SK-N-SH (cell line): ENCODE measurements at regions not wholly inside any gene's neighbourhood (a gene's known extent, or its start where the extent isn't known, plus 50 kb on each side); places are given as distances from the start of the nearest gene placed in this dataset.
"Not testable (repeated sequence)": the region's sequence is repeated elsewhere in the genome, so short reads cannot be mapped to it uniquely, and the experiment has no call there.

Experiments
- CTCF ChIA-PET: fragments of 300-600, 350-600 bp; formaldehyde crosslinking; extraction: SDS; loops from one replicate; lab custom pipeline; 2021; lab: Yijun Ruan, JAX
- POLR2A ChIA-PET: fragments of 350-600 bp; sonication (Branson Sonifier 250); formaldehyde crosslinking; extraction: SDS; loops from one replicate; lab custom pipeline; 2020; ENCODE audit warnings: antibody characterized with exemption, inconsistent platforms; lab: Yijun Ruan, JAX
- DNase-seq: peaks from one replicate; pipeline ENCODE4 v3.0.0; 2012
- H2AFZ ChIP-seq: fragments of 200-600 bp; sonication (generic); 2 replicates; pipeline ENCODE4 v1.8.1; 2016; ENCODE audit warnings: antibody characterized with exemption, mild to moderate bottlenecking, low read depth
- H3F3A ChIP-seq: fragments of 200-600 bp; sonication (generic); replicated peaks from 2 replicates; pipeline ENCODE3; 2016; ENCODE audit warnings: antibody characterized with exemption, mild to moderate bottlenecking; ENCODE audit not compliant: insufficient read depth
- H3K27ac ChIP-seq, 2 experiments: fragments of 200-500 bp in 1 of 2; fragments of 200-600 bp in 1 of 2; sonication (Bioruptor generic) in 1 of 2; sonication (generic), shearing (Covaris generic) in 1 of 2; 2 replicates each; pipeline versions ENCODE4 v1.5.1 to v1.6.1; 2014 to 2016; ENCODE audit warnings: low read depth in 2 of 2, inconsistent platforms in 1 of 2, low read length in 1 of 2, mild to moderate bottlenecking in 1 of 2, mixed read lengths in 1 of 2
- H3K27me3 ChIP-seq: fragments of 200-600 bp; sonication (generic), shearing (Covaris generic); 2 replicates; pipeline ENCODE4 v1.6.1; 2016; ENCODE audit warnings: mixed run types; ENCODE audit not compliant: insufficient read depth
- H3K36me3 ChIP-seq, 2 experiments: fragments of 200-500 bp in 1 of 2; fragments of 200-600 bp in 1 of 2; sonication (Bioruptor generic) in 1 of 2; sonication (generic) in 1 of 2; replicated peaks in 1 of 2; 2 replicates each; pipeline versions ENCODE3 to v1.5.1; 2014 to 2016; ENCODE audit warnings: low read length in 1 of 2, mild to moderate bottlenecking in 1 of 2; ENCODE audit not compliant: insufficient read depth in 2 of 2, control insufficient read depth in 1 of 2
- H3K4me1 ChIP-seq, 2 experiments: fragments of 200-500 bp in 1 of 2; fragments of 200-600 bp in 1 of 2; sonication (Bioruptor generic) in 1 of 2; sonication (generic), shearing (Covaris generic) in 1 of 2; 2 replicates each; pipeline versions ENCODE4 v1.5.1 to v1.6.1; 2014 to 2016; ENCODE audit warnings: low read depth in 1 of 2, low read length in 1 of 2, mixed run types in 1 of 2; ENCODE audit not compliant: insufficient read depth in 2 of 2, control insufficient read depth in 1 of 2
- H3K4me2 ChIP-seq: fragments of 200-600 bp; sonication (generic), shearing (Covaris generic); 2 replicates; pipeline ENCODE4 v1.6.1; 2017; ENCODE audit warnings: mixed run types
- H3K4me3 ChIP-seq, 2 experiments: fragments of 200-500 bp in 1 of 2; fragments of 200-600 bp in 1 of 2; sonication (Bioruptor generic) in 1 of 2; sonication (generic), shearing (Covaris generic) in 1 of 2; 2 replicates each; pipeline versions ENCODE4 v1.5.1 to v1.8.1; 2014 to 2016; ENCODE audit warnings: low read depth in 2 of 2, inconsistent platforms in 1 of 2, low read length in 1 of 2, mild to moderate bottlenecking in 1 of 2, mixed read lengths in 1 of 2, moderate library complexity in 1 of 2
- H3K79me2 ChIP-seq: fragments of 200-600 bp; sonication (generic); 2 replicates; pipeline ENCODE4 v1.8.1; 2017; ENCODE audit warnings: mild to moderate bottlenecking; ENCODE audit not compliant: insufficient read depth
- H3K9ac ChIP-seq: fragments of 200-600 bp; sonication (generic); 2 replicates; pipeline ENCODE4 v1.6.1; 2017; ENCODE audit warnings: mixed run types
- H3K9me2 ChIP-seq: fragments of 200-600 bp; sonication (generic); 2 replicates; pipeline ENCODE4 v1.6.1; 2017; ENCODE audit warnings: mixed run types
- H3K9me3 ChIP-seq: fragments of 200-600 bp; sonication (generic); 2 replicates; pipeline ENCODE4 v1.6.1; 2017; ENCODE audit warnings: mixed run types, mild to moderate bottlenecking, moderate library complexity
- H4K20me1 ChIP-seq: fragments of 200-600 bp; sonication (generic); 2 replicates; pipeline ENCODE4 v1.6.1; 2017; ENCODE audit warnings: mild to moderate bottlenecking, mixed run types; ENCODE audit not compliant: insufficient read depth
- CTCF ChIP-seq: fragments of 200-600 bp; sonication (generic); IDR thresholded peaks from 2 replicates; pipeline ENCODE4 v1.6.1; 2017; ENCODE audit warnings: antibody characterized with exemption, mild to moderate bottlenecking, moderate library complexity
- FOSL2 ChIP-seq: IDR thresholded peaks from 2 replicates; pipeline ENCODE4 v1.4.0; 2012; ENCODE audit warnings: low read depth, mild to moderate bottlenecking, moderate library complexity, borderline replicate concordance
- NFIC ChIP-seq: IDR thresholded peaks from 2 replicates; pipeline ENCODE4 v1.4.0; 2012; ENCODE audit warnings: borderline replicate concordance
- RAD21 ChIP-seq: IDR thresholded peaks from 2 replicates; pipeline ENCODE4 v1.6.1; 2012; ENCODE audit warnings: mild to moderate bottlenecking, low read length
- SMC3 ChIP-seq: IDR thresholded peaks from 2 replicates; pipeline ENCODE4 v1.6.1; 2012; ENCODE audit warnings: low read depth, low read length, improper control_type of control experiment
- WGBS: methylation state at CpG from one replicate; pipeline ENCODE4 v1.1.6; 2017; ENCODE audit warnings: low lambda C conversion rate; 5-methylcytosine and 5-hydroxymethylcytosine counted together

GRCh38 chr17:15828727-15829314, 96.7 kb downstream of the TBC1D26 start:
- H3K4me1 ChIP-seq, H3K79me2 ChIP-seq, POLR2A ChIA-PET, H3K27me3 ChIP-seq, H3K4me3 ChIP-seq, H3K9ac ChIP-seq, H3K36me3 ChIP-seq, H4K20me1 ChIP-seq, H3K9me3 ChIP-seq, H3K9me2 ChIP-seq, H3K27ac ChIP-seq, H3F3A ChIP-seq: not testable (repeated sequence)
- Histone ChIP-seq H2AFZ (peak overlapping the region; percentile 61; the same call in 1 of the 2 replicates), H3K4me2 (0 out of 2 replicates have a peak overlapping the region, but pooled peaks have one; percentile 45)
- whole genome bisulfite sequencing = 23% methylated on average over 7 of the region's 10 CpGs
- CTCF ChIA-PET = interaction anchor here (0.6 to 2.1 kb wide), 8 partner anchors 76 to 183 kb away, joined by 3 to 18 read pairs (median 4); partner anchors contain the start of genes TTC19 and ZSWIM7
- peak; percentile 41 for DNase-seq
- TF ChIP-seq NFIC (peak; percentile 64), SMC3 (peak; percentile 79), RAD21 (peak; percentile 77), CTCF (peak; percentile 89)

DNA sequence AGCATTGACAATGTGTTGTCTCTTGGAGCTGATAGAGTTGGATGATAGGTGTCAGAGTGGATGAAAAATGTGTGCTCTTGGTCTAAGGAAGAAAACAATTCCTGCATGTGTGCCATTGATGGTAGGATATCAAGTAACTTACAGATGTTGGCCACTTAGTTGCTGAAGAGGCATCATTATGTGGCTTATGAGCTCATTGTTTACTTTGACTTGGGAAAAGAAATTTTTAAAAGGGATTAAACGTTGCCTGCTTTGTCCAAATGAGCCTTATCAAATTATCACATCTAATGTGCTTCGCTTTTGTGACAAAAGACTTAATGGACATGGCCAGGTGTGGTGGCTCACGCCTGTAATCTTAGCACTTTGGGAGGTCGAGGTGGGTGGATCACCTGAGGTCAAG, 98.1 kb downstream of the TBC1D26 start:
- CTCF ChIA-PET = not testable (repeated sequence)

DNA sequence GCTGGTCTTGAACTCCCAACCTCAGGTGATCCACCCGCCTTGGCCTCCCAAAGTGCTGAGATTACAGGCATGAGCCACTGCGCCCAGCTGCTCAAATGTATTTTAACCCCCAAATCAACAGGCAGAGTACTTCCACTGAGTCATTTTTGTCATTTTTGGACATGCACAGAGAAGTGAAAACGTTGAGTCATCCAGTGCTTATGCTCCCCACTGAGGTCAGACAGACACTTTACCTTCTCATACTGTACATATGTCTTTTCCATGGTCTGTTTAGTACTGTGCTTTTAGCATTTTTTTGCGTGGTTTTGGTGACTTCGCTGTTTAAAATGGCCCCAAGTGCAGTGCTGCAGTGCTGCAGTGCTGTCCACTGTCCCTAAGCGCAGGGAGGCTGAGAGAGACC, 99.1 kb downstream of the TBC1D26 start:
- not testable (repeated sequence) for H3K4me1 ChIP-seq, H3K36me3 ChIP-seq
- 0 out of 2 replicates have a peak, but pooled peaks have one; percentile 10 for TF ChIP-seq FOSL2
- TF ChIP-seq, all 33 proteins: peak for 1; not testable (repeated sequence) for 32
- H3K9me2 ChIP-seq, DNase-seq, H3K4me3 ChIP-seq, H3K9me3 ChIP-seq, CTCF ChIA-PET, POLR2A ChIA-PET, H3K79me2 ChIP-seq, H3K4me2 ChIP-seq, H3K9ac ChIP-seq, H3F3A ChIP-seq, H2AFZ ChIP-seq, H3K27ac ChIP-seq, H3K27me3 ChIP-seq, H4K20me1 ChIP-seq: not testable (repeated sequence)
- whole genome bisulfite sequencing = 76% methylated on average over 6 of the region's 6 CpGs

More for the DNA sequence above, 98.1 kb downstream of the TBC1D26 start:
- H3K9me3 ChIP-seq, H3K27ac ChIP-seq, H3K79me2 ChIP-seq, H3K9me2 ChIP-seq, H3K27me3 ChIP-seq, H3K36me3 ChIP-seq, H3K4me2 ChIP-seq, H3K4me1 ChIP-seq, H2AFZ ChIP-seq, H3F3A ChIP-seq, H3K9ac ChIP-seq, POLR2A ChIA-PET, H4K20me1 ChIP-seq, H3K4me3 ChIP-seq, DNase-seq: not testable (repeated sequence)
- WGBS = 82% methylated on average over 4 of the region's 4 CpGs

- H3K9me3 ChIP-seq, H3K4me2 ChIP-seq, H2AFZ ChIP-seq, CTCF ChIA-PET, H3K36me3 ChIP-seq, DNase-seq, H3K27me3 ChIP-seq, H4K20me1 ChIP-seq, H3K9ac ChIP-seq, POLR2A ChIA-PET, H3K9me2 ChIP-seq, H3K4me3 ChIP-seq, H3K27ac ChIP-seq, H3F3A ChIP-seq, H3K79me2 ChIP-seq, H3K4me1 ChIP-seq: not testable (repeated sequence)
- 83% methylated on average over 10 of the region's 11 CpGs for WGBS
Measured at GRCh38 chr17:15832921-15833480, 100.9 kb downstream of the TBC1D26 start.

- H3K9me3 ChIP-seq, H3K27me3 ChIP-seq, POLR2A ChIA-PET, H3K9ac ChIP-seq, H3K4me1 ChIP-seq, H3K36me3 ChIP-seq, CTCF ChIA-PET, H3K4me2 ChIP-seq, H3K9me2 ChIP-seq, H4K20me1 ChIP-seq, H3K4me3 ChIP-seq, H3F3A ChIP-seq, H2AFZ ChIP-seq, H3K27ac ChIP-seq, DNase-seq, H3K79me2 ChIP-seq: not testable (repeated sequence)
- 73% methylated on average over 3 of the region's 5 CpGs for WGBS
Measured at GRCh38 chr17:15833890-15834289, 101.8 kb downstream of the TBC1D26 start.
